ENCODE measurements at regions not wholly inside any gene's neighbourhood (a gene's known extent, or its start where the extent isn't known, plus 50 kb on each side); places are given as distances from the start of the nearest gene placed in this dataset.
A peak's percentile ranks its signal among the peaks of the same experiment; 100 is the strongest.

- Histone ChIP-seq H3K9me3 (ENCODE audit: low read length) (no peaks in the 10 kb centered on the region), H3K36me3 (ENCODE audit: insufficient read depth, low read length) (no peaks in the 10 kb centered on the region), H3K27ac (ENCODE audit: low read depth, low read length) (no peak overlapping the region), H3K4me3 (ENCODE audit: low read length) (no peak overlapping the region), H3K4me1 (ENCODE audit: insufficient read depth, low read length) (peaks cover 9% of the 10 kb centered on the region), H3K27me3 (ENCODE audit: insufficient read depth, low read length, poor library complexity, severe bottlenecking) (no peaks in the 10 kb centered on the region)
- CTCF ChIA-PET = interaction anchor here (1.3 kb wide), 1 partner anchor 261 kb away, joined by 4 read pairs; no protein-coding TSS in a partner anchor
- peaks cover 0 to 3% (median 0%) of the 10 kb centered on the region in 3 donors for H3K36me3 Mint-ChIP-seq
- H3K27me3 Mint-ChIP-seq = no peaks in the 10 kb centered on the region
- H3K27ac Mint-ChIP-seq = peak overlapping the region; percentile 36 to 95 (median 86)
- POLR2A ChIA-PET = interaction anchor here (0.7 kb wide), 1 partner anchor 101 kb away, joined by 3 read pairs; no protein-coding TSS in a partner anchor
- DNase-seq = no peak
- H3K4me3 Mint-ChIP-seq = peak overlapping the region in 6 of 7 donors; percentile 1 to 71 (median 16)
- H3K4me1 Mint-ChIP-seq = peaks cover 58 to 76% (median 65%) of the 10 kb centered on the region in 3 donors
- no peaks in the 10 kb centered on the region for H3K9me3 Mint-ChIP-seq
These were observed 101.8 kb downstream of the TNFAIP3 start for GRCh38 chr6:137968901-137969300.

- H3K4me3 ChIP-seq (ENCODE audit: low read length) = no peak overlapping the region
- Mint-ChIP-seq H3K27ac (peak overlapping the region in 5 of 8 donors; percentile 14 to 94 (median 61)), H3K4me3 (peak overlapping the region in 3 of 7 donors; percentile 9 to 29 (median 17)), H3K36me3 (peaks cover 0 to 3% (median 0%) of the 10 kb centered on the region in 3 donors), H3K27me3 (no peaks in the 10 kb centered on the region), H3K9me3 (no peaks in the 10 kb centered on the region), H3K4me1 (peaks cover 62 to 76% (median 67%) of the 10 kb centered on the region in 3 donors)
- no peaks in the 10 kb centered on the region for H3K36me3 ChIP-seq (ENCODE audit: insufficient read depth, low read length)
- CTCF ChIA-PET = no interaction called here
- no peaks in the 10 kb centered on the region for H3K9me3 ChIP-seq (ENCODE audit: low read length)
- no peak overlapping the region for H3K27ac ChIP-seq (ENCODE audit: low read depth, low read length)
- H3K4me1 ChIP-seq (ENCODE audit: insufficient read depth, low read length) = peaks cover 15% of the 10 kb centered on the region
- no peak for DNase-seq
- H3K27me3 ChIP-seq (ENCODE audit: insufficient read depth, low read length, poor library complexity, severe bottlenecking) = no peaks in the 10 kb centered on the region
- POLR2A ChIA-PET = no interaction called here
These were observed 102.8 kb downstream of the TNFAIP3 start for GRCh38 chr6:137969874-137970273.

GRCh38 chr6:137970368-137970767, 103.3 kb downstream of the TNFAIP3 start:
- peaks cover 20% of the 10 kb centered on the region for H3K4me1 ChIP-seq (ENCODE audit: insufficient read depth, low read length)
- Mint-ChIP-seq H3K27me3 (no peaks in the 10 kb centered on the region), H3K9me3 (no peaks in the 10 kb centered on the region), H3K27ac (peak overlapping the region in 6 of 8 donors; percentile 25 to 94 (median 60)), H3K36me3 (peaks cover 0 to 3% (median 0%) of the 10 kb centered on the region in 3 donors), H3K4me1 (peaks cover 67 to 78% (median 72%) of the 10 kb centered on the region in 3 donors), H3K4me3 (peak overlapping the region in 1 of 7 donors; percentile 0)
- H3K27ac ChIP-seq (ENCODE audit: low read depth, low read length) = no peak overlapping the region
- no peaks in the 10 kb centered on the region for H3K36me3 ChIP-seq (ENCODE audit: insufficient read depth, low read length)
- ChIA-PET CTCF (interaction anchor here (1.3 kb wide), 1 partner anchor 100 kb away, joined by 3 read pairs; no protein-coding TSS in a partner anchor), POLR2A (interaction anchor here (0.7 kb wide), 1 partner anchor 1344 kb away, joined by 5 read pairs; no protein-coding TSS in a partner anchor)
- DNase-seq = no peak
- no peaks in the 10 kb centered on the region for H3K27me3 ChIP-seq (ENCODE audit: insufficient read depth, low read length, poor library complexity, severe bottlenecking)
- H3K4me3 ChIP-seq (ENCODE audit: low read length) = no peak overlapping the region
- H3K9me3 ChIP-seq (ENCODE audit: low read length) = no peaks in the 10 kb centered on the region

- no peaks in the 10 kb centered on the region for H3K27me3 ChIP-seq (ENCODE audit: insufficient read depth, low read length, poor library complexity, severe bottlenecking)
- POLR2A ChIA-PET = no interaction called here
- no peaks in the 10 kb centered on the region for H3K9me3 ChIP-seq (ENCODE audit: low read length)
- Mint-ChIP-seq H3K4me1 (peaks cover 81 to 92% (median 89%) of the 10 kb centered on the region in 3 donors), H3K9me3 (no peaks in the 10 kb centered on the region), H3K27ac (peak overlapping the region in 5 of 8 donors; percentile 69 to 97 (median 95)), H3K4me3 (peak overlapping the region in 2 of 7 donors; percentile 10 to 24), H3K27me3 (no peaks in the 10 kb centered on the region), H3K36me3 (peaks cover 0 to 3% (median 0%) of the 10 kb centered on the region in 3 donors)
- H3K4me3 ChIP-seq (ENCODE audit: low read length) = no peak overlapping the region
- H3K4me1 ChIP-seq (ENCODE audit: insufficient read depth, low read length) = peaks cover 33% of the 10 kb centered on the region
- CTCF ChIA-PET = interaction anchor here (1.4 kb wide), 1 partner anchor 174 kb away, joined by 3 read pairs; no protein-coding TSS in a partner anchor
- no peak overlapping the region for H3K27ac ChIP-seq (ENCODE audit: low read depth, low read length)
- DNase-seq = no peak
- H3K36me3 ChIP-seq (ENCODE audit: insufficient read depth, low read length) = no peaks in the 10 kb centered on the region
These were observed 106.1 kb downstream of the TNFAIP3 start for GRCh38 chr6:137973201-137973600.

- Mint-ChIP-seq H3K9me3 (no peaks in the 10 kb centered on the region), H3K4me3 (peak overlapping the region; percentile 69 to 88 (median 81)), H3K27ac (peak overlapping the region; percentile 81 to 99 (median 97)), H3K36me3 (no peaks in the 10 kb centered on the region), H3K4me1 (peaks cover 65 to 75% (median 73%) of the 10 kb centered on the region in 3 donors), H3K27me3 (no peaks in the 10 kb centered on the region)
- H3K27ac ChIP-seq (ENCODE audit: low read depth, low read length) = peak overlapping the region; percentile 21
- peak overlapping the region; percentile 33 for H3K4me3 ChIP-seq (ENCODE audit: low read length)
- H3K27me3 ChIP-seq (ENCODE audit: insufficient read depth, low read length, poor library complexity, severe bottlenecking) = no peaks in the 10 kb centered on the region
- CTCF ChIA-PET = interaction anchor here (0.6 to 3.6 kb wide), 24 partner anchors 9 to 313 kb away, joined by 3 to 24 read pairs (median 4); partner anchors contain the start of gene TNFAIP3
- no peaks in the 10 kb centered on the region for H3K36me3 ChIP-seq (ENCODE audit: insufficient read depth, low read length)
- peak in 4 of 5 donors; percentile 31 to 77 (median 54) for DNase-seq
- no peaks in the 10 kb centered on the region for H3K9me3 ChIP-seq (ENCODE audit: low read length)
- peaks cover 24% of the 10 kb centered on the region for H3K4me1 ChIP-seq (ENCODE audit: insufficient read depth, low read length)
- POLR2A ChIA-PET = interaction anchor here (0.6 to 1.1 kb wide), 7 partner anchors 108 to 1401 kb away, joined by 3 to 6 read pairs (median 5); no protein-coding TSS in a partner anchor
These were observed 108.3 kb downstream of the TNFAIP3 start for GRCh38 chr6:137975188-137975940.

- Mint-ChIP-seq H3K4me1 (peaks cover 56 to 64% (median 62%) of the 10 kb centered on the region in 3 donors), H3K4me3 (peak overlapping the region in 6 of 7 donors; percentile 13 to 58 (median 28)), H3K27ac (peak overlapping the region; percentile 81 to 99 (median 97)), H3K27me3 (no peaks in the 10 kb centered on the region), H3K9me3 (no peaks in the 10 kb centered on the region), H3K36me3 (no peaks in the 10 kb centered on the region)
- DNase-seq = no peak
- no peaks in the 10 kb centered on the region for H3K36me3 ChIP-seq (ENCODE audit: insufficient read depth, low read length)
- no peaks in the 10 kb centered on the region for H3K9me3 ChIP-seq (ENCODE audit: low read length)
- H3K4me1 ChIP-seq (ENCODE audit: insufficient read depth, low read length) = peaks cover 24% of the 10 kb centered on the region
- no peak overlapping the region for H3K4me3 ChIP-seq (ENCODE audit: low read length)
- CTCF ChIA-PET = interaction anchor here (0.8 to 3.6 kb wide), 10 partner anchors 10 to 279 kb away, joined by 3 to 24 read pairs (median 5); partner anchors contain the start of gene TNFAIP3
- peak overlapping the region; percentile 10 for H3K27ac ChIP-seq (ENCODE audit: low read depth, low read length)
- no peaks in the 10 kb centered on the region for H3K27me3 ChIP-seq (ENCODE audit: insufficient read depth, low read length, poor library complexity, severe bottlenecking)
- POLR2A ChIA-PET = interaction anchor here (0.8 to 1.1 kb wide), 3 partner anchors 110 to 272 kb away, joined by 3 to 5 read pairs (median 4); no protein-coding TSS in a partner anchor
These were observed 109.4 kb downstream of the TNFAIP3 start for GRCh38 chr6:137976430-137976829.

- no peaks in the 10 kb centered on the region for H3K9me3 Mint-ChIP-seq
- Histone ChIP-seq H3K27ac (ENCODE audit: low read depth, low read length) (no peak overlapping the region), H3K4me3 (ENCODE audit: low read length) (no peak overlapping the region), H3K9me3 (ENCODE audit: low read length) (no peaks in the 10 kb centered on the region), H3K4me1 (ENCODE audit: insufficient read depth, low read length) (peaks cover 24% of the 10 kb centered on the region), H3K36me3 (ENCODE audit: insufficient read depth, low read length) (no peaks in the 10 kb centered on the region), H3K27me3 (ENCODE audit: insufficient read depth, low read length, poor library complexity, severe bottlenecking) (no peaks in the 10 kb centered on the region)
- H3K27me3 Mint-ChIP-seq = no peaks in the 10 kb centered on the region
- H3K27ac Mint-ChIP-seq = peak overlapping the region; percentile 81 to 99 (median 97)
- no peak for DNase-seq
- H3K4me3 Mint-ChIP-seq = peak overlapping the region in 2 of 7 donors; percentile 49 to 58
- H3K36me3 Mint-ChIP-seq = no peaks in the 10 kb centered on the region
- H3K4me1 Mint-ChIP-seq = peaks cover 48 to 56% (median 55%) of the 10 kb centered on the region in 3 donors
- ChIA-PET POLR2A (no interaction called here), CTCF (interaction anchor here (1.4 to 3.6 kb wide), 3 partner anchors 11 to 178 kb away, joined by 5 to 17 read pairs (median 12); partner anchors contain the start of gene TNFAIP3)
These were observed 110.1 kb downstream of the TNFAIP3 start for GRCh38 chr6:137977206-137977605.
